Adrenal gland (tissue), 5 donors: ENCODE measurements at regions not wholly inside any gene's neighbourhood (a gene's known extent, or its start where the extent isn't known, plus 50 kb on each side); places are given as distances from the start of the nearest gene placed in this dataset.

Source experiments
- CTCF ChIP-seq, 6 experiments: fragments of 450-650 bp in 4 of 6; fragments of 200-600 bp in 2 of 6; sonication (generic) in 1 of 6; IDR thresholded peaks; 1 replicate in 5 of 6; 2 replicates in 1 of 6; pipeline versions ENCODE4 v1.5.1 to v1.8.0; 2016 to 2021; ENCODE audit warnings: antibody characterized with exemption in 6 of 6, mild to moderate bottlenecking in 2 of 6, moderate library complexity in 1 of 6
- POLR2A ChIP-seq, 2 donors: fragments of 450-650 bp; IDR thresholded peaks; one replicate each; pipeline ENCODE4 v1.6.1; 2017; ENCODE audit warnings: antibody characterized with exemption in 2 of 2, mild to moderate bottlenecking in 2 of 2, moderate library complexity in 1 of 2
- donor health status: DM: no; HTN: no; CAD: no.

GRCh38 chr1:208303743-208304712 is 59.8 kb upstream of the PLXNA2 start:
- no peak for TF ChIP-seq CTCF (IDR thresholded peaks at IDR 0.05)
- TF ChIP-seq POLR2A (IDR thresholded peaks at IDR 0.05) = no peak
